BE2C (cell line): ENCODE measurements at regions not wholly inside any gene's neighbourhood (a gene's known extent, or its start where the extent isn't known, plus 50 kb on each side); places are given as distances from the start of the nearest gene placed in this dataset.

Experiments used
- DNase-seq: peaks from one replicate; pipeline ENCODE4 v3.0.0-alpha.2; 2020
- H3K27me3 ChIP-seq: fragments of 250-450 bp; sonication (Bioruptor Pico); 2 replicates; pipeline ENCODE4 v1.5.1; 2020; ENCODE audit warnings: mild to moderate bottlenecking
- H3K36me3 ChIP-seq: fragments of 250-450 bp; sonication (Bioruptor Pico); 2 replicates; pipeline ENCODE4 v1.5.1; 2020; ENCODE audit warnings: mild to moderate bottlenecking
- H3K4me1 ChIP-seq: fragments of 250-450 bp; sonication (Bioruptor Pico); 2 replicates; pipeline ENCODE4 v1.5.1; 2020
- H3K4me3 ChIP-seq: 2 replicates; pipeline ENCODE4 v1.5.1; 2011; ENCODE audit warnings: low read depth, low read length
- H3K9me3 ChIP-seq: fragments of 250-450 bp; sonication (Bioruptor Pico); 2 replicates; pipeline ENCODE4 v1.5.1; 2020
- CTCF ChIP-seq: IDR thresholded peaks from 2 replicates; pipeline ENCODE4 v1.5.1; 2012; ENCODE audit warnings: mild to moderate bottlenecking, low read depth, low read length

- TF ChIP-seq CTCF: no peak
- Histone ChIP-seq H3K36me3 (no peaks in the 10 kb centered on the region), H3K9me3 (no peaks in the 10 kb centered on the region), H3K4me3 (no peak overlapping the region), H3K27me3 (no peaks in the 10 kb centered on the region), H3K4me1 (no peaks in the 10 kb centered on the region)
- DNase-seq: no peak
These were observed 155.7 kb downstream of the FAM170A start for GRCh38 chr5:119785057-119785456.

GRCh38 chr5:119789406-119790117, 160.2 kb downstream of the FAM170A start:
- Histone ChIP-seq H3K4me3 (no peak overlapping the region), H3K36me3 (no peaks in the 10 kb centered on the region)
- TF ChIP-seq CTCF: no peak

GRCh38 chr5:119792161-119792799, 162.9 kb downstream of the FAM170A start:
- H3K36me3 ChIP-seq: no peaks in the 10 kb centered on the region
- no peak for TF ChIP-seq CTCF
- no peaks in the 10 kb centered on the region for H3K4me1 ChIP-seq
- no peak for DNase-seq
- no peaks in the 10 kb centered on the region for H3K9me3 ChIP-seq
- no peak overlapping the region for H3K4me3 ChIP-seq
- H3K27me3 ChIP-seq: no peaks in the 10 kb centered on the region

More at GRCh38 chr5:119789406-119790117, 160.2 kb downstream of the FAM170A start:
- no peaks in the 10 kb centered on the region for H3K27me3 ChIP-seq
- no peak for DNase-seq
- H3K9me3 ChIP-seq: no peaks in the 10 kb centered on the region
- H3K4me1 ChIP-seq: no peaks in the 10 kb centered on the region

- no peak for TF ChIP-seq CTCF
- Histone ChIP-seq H3K36me3 (no peaks in the 10 kb centered on the region), H3K9me3 (no peaks in the 10 kb centered on the region), H3K27me3 (no peaks in the 10 kb centered on the region), H3K4me3 (no peak overlapping the region), H3K4me1 (no peaks in the 10 kb centered on the region)
- no peak for DNase-seq
These were observed 166.4 kb downstream of the FAM170A start for GRCh38 chr5:119795768-119796167.

GRCh38 chr5:119801570-119801969, 172.2 kb downstream of the FAM170A start:
- DNase-seq: no peak
- H3K9me3 ChIP-seq: no peaks in the 10 kb centered on the region

More at GRCh38 chr5:119801570-119801969, 172.2 kb downstream of the FAM170A start:
- no peaks in the 10 kb centered on the region for H3K27me3 ChIP-seq
- H3K36me3 ChIP-seq: no peaks in the 10 kb centered on the region
- TF ChIP-seq CTCF: no peak
- no peaks in the 10 kb centered on the region for H3K4me1 ChIP-seq
- no peak overlapping the region for H3K4me3 ChIP-seq
